Lower leg skin (tissue), 3 donors: ENCODE measurements at regions not wholly inside any gene's neighbourhood (a gene's known extent, or its start where the extent isn't known, plus 50 kb on each side); places are given as distances from the start of the nearest gene placed in this dataset.
"Not testable (repeated sequence)": the region's sequence is repeated elsewhere in the genome, so short reads cannot be mapped to it uniquely, and the experiment has no call there.

Experiments
- POLR2A ChIP-seq, 2 donors: fragments of 450-650 bp; IDR thresholded peaks; one replicate each; pipeline ENCODE4 v1.6.1; 2016 to 2017; ENCODE audit warnings: antibody characterized with exemption in 2 of 2, mild to moderate bottlenecking in 1 of 2, moderate library complexity in 1 of 2
- TF ChIP-seq, protein P1 (sequence below), 3 donors: fragments of 450-650 bp; IDR thresholded peaks; one replicate each; pipeline ENCODE4 v1.5.1; 2016; ENCODE audit warnings: antibody characterized with exemption in 3 of 3, mild to moderate bottlenecking in 3 of 3, moderate library complexity in 2 of 3

DNA sequence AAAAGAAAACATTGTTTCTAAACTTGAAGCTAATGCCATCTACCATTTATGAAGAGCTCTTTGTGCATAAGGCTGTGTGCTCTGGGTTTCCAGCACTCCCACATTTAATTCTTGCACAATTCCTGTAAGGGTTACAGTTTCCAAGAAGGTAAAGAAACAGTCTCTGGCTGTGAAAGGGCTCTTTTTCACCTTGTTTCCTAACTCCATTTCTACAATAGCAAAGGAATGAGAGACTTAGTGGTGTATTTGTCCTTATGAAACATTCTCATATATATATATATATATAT is 196.9 kb downstream of the SPATA31A7 start:
- TF ChIP-seq POLR2A (IDR thresholded peaks at IDR 0.05), result not testable (repeated sequence)
- TF ChIP-seq, protein P1, sequence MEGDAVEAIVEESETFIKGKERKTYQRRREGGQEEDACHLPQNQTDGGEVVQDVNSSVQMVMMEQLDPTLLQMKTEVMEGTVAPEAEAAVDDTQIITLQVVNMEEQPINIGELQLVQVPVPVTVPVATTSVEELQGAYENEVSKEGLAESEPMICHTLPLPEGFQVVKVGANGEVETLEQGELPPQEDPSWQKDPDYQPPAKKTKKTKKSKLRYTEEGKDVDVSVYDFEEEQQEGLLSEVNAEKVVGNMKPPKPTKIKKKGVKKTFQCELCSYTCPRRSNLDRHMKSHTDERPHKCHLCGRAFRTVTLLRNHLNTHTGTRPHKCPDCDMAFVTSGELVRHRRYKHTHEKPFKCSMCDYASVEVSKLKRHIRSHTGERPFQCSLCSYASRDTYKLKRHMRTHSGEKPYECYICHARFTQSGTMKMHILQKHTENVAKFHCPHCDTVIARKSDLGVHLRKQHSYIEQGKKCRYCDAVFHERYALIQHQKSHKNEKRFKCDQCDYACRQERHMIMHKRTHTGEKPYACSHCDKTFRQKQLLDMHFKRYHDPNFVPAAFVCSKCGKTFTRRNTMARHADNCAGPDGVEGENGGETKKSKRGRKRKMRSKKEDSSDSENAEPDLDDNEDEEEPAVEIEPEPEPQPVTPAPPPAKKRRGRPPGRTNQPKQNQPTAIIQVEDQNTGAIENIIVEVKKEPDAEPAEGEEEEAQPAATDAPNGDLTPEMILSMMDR (IDR thresholded peaks at IDR 0.05), result not testable (repeated sequence)
